K562 (cell line): ENCODE measurements at regions not wholly inside any gene's neighbourhood (a gene's known extent, or its start where the extent isn't known, plus 50 kb on each side); places are given as distances from the start of the nearest gene placed in this dataset.

Source experiments
- CBX5 ChIP-seq: IDR thresholded peaks from 2 replicates; pipeline ENCODE4 v1.6.1; 2014; ENCODE audit warnings: low read depth, borderline replicate concordance
- HEY1 ChIP-seq: fragments of 250-450 bp; sonication (Bioruptor Pico); IDR thresholded peaks from 2 replicates; pipeline ENCODE4 v1.5.0; 2020; ENCODE audit warnings: mild to moderate bottlenecking, moderate library complexity, borderline replicate concordance
- SIN3A ChIP-seq, 2 experiments: fragments of 150-350 bp in 1 of 2; IDR thresholded peaks; 2 replicates each; pipeline ENCODE4 v1.6.1; 2011 to 2016; ENCODE audit warnings: borderline replicate concordance in 2 of 2, low read depth in 2 of 2, low read length in 2 of 2, mild to moderate bottlenecking in 2 of 2, moderate library complexity in 2 of 2; ENCODE audit not compliant: control insufficient read depth in 1 of 2
- ZKSCAN8 ChIP-seq: fragments of 200-800 bp; sonication (Bioruptor generic); IDR thresholded peaks from 2 replicates; pipeline ENCODE4 v1.6.1; 2016; ENCODE audit warnings: missing genetic modification characterization, missing compliant biosample characterization
- ZNF644 ChIP-seq: fragments of 200-800 bp; sonication (Bioruptor generic); IDR thresholded peaks from 2 replicates; pipeline ENCODE4 v1.6.1; 2016; ENCODE audit warnings: low read depth, missing genetic modification characterization, missing compliant biosample characterization
- ZNF780A ChIP-seq: fragments of 250-450 bp; sonication (Bioruptor Pico); IDR thresholded peaks from 2 replicates; pipeline ENCODE4 v1.5.0; 2021; ENCODE audit warnings: mild to moderate bottlenecking
- TF ChIP-seq, protein P1 (sequence below): fragments of 250-450 bp; sonication (Bioruptor Pico); IDR thresholded peaks from 2 replicates; pipeline ENCODE4 v1.5.0; 2021

DNA sequence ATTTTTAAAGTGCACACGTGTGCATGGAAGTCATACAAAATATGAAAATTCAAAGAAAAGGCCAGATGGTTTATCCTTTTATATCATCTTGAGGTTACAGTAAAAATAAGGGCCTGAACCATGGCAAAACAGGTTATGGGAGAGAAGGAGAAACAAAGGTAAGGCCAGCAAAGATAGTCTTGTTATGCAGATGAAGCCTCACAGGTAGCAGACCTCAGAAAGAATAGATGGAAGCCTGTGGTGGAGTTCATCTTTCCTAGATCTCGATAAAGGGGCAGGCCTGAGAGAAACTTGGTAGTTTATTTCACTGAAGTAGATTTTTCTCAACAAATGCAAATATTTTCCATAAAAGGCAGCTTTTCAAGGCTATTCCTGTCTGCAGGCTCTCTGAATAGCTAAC is 693.8 kb downstream of the KHDRBS2 start:
- TF ChIP-seq, protein P1, sequence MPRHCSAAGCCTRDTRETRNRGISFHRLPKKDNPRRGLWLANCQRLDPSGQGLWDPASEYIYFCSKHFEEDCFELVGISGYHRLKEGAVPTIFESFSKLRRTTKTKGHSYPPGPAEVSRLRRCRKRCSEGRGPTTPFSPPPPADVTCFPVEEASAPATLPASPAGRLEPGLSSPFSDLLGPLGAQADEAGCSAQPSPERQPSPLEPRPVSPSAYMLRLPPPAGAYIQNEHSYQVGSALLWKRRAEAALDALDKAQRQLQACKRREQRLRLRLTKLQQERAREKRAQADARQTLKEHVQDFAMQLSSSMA = no peak
- TF ChIP-seq ZNF780A (CRISPR knock-in tag) (no peak), ZKSCAN8 (no peak), ZNF644 (no peak), CBX5 (no peak), HEY1 (CRISPR knock-in tag) (no peak), SIN3A (IDR thresholded peaks at IDR 0.05; ENCODE audit: borderline replicate concordance in 2 of 2, control insufficient read depth in 1 of 2, low read depth in 2 of 2, low read length in 2 of 2) (no peak)
